ENCODE measurements at regions not wholly inside any gene's neighbourhood (a gene's known extent, or its start where the extent isn't known, plus 50 kb on each side); places are given as distances from the start of the nearest gene placed in this dataset.
A peak's percentile ranks its signal among the peaks of the same experiment; 100 is the strongest.

- no peak for ATAC-seq
- no peak for DNase-seq
- intact Hi-C loops (cut with micrococcal nuclease): no loop called here
Measured at GRCh38 chr2:200725596-200725995, 86.1 kb upstream of the BZW1 start.

- intact Hi-C loops (cut with micrococcal nuclease): no loop called here
- peak; percentile 82 for ATAC-seq
- DNase-seq: no peak
Measured at GRCh38 chr2:200728630-200729029, 83.1 kb upstream of the BZW1 start.

GRCh38 chr2:200730302-200730701 is 81.4 kb upstream of the BZW1 start:
- DNase-seq (no peak), ATAC-seq (no peak)
- intact Hi-C loops (cut with micrococcal nuclease): no loop called here

- no peak for ATAC-seq
- intact Hi-C loops (cut with micrococcal nuclease): no loop called here
- DNase-seq: no peak
Measured at GRCh38 chr2:200730960-200731359, 80.8 kb upstream of the BZW1 start.

- DNase-seq: no peak
Measured at GRCh38 chr2:200732866-200733265, 78.8 kb upstream of the BZW1 start.

GRCh38 chr2:200733713-200734198 is 78.0 kb upstream of the BZW1 start:
- ATAC-seq: no peak
- no peak for DNase-seq

More at GRCh38 chr2:200732866-200733265, 78.8 kb upstream of the BZW1 start:
- ATAC-seq: no peak
- intact Hi-C loops (cut with micrococcal nuclease): no loop called here

GRCh38 chr2:200735061-200735460 is 76.6 kb upstream of the BZW1 start:
- intact Hi-C loops (cut with micrococcal nuclease): no loop called here
- ATAC-seq (no peak), DNase-seq (no peak)

More at GRCh38 chr2:200733713-200734198, 78.0 kb upstream of the BZW1 start:
- intact Hi-C loops (cut with micrococcal nuclease): no loop called here

- DNase-seq (no peak), ATAC-seq (peak; percentile 17)
- intact Hi-C loops (cut with micrococcal nuclease): no loop called here
Measured at GRCh38 chr2:200736646-200737274, 75.0 kb upstream of the BZW1 start.

GRCh38 chr2:200737585-200737984 is 74.1 kb upstream of the BZW1 start:
- ATAC-seq (no peak), DNase-seq (no peak)
- intact Hi-C loops (cut with micrococcal nuclease): no loop called here

GRCh38 chr2:200738590-200738989 is 73.1 kb upstream of the BZW1 start:
- intact Hi-C loops (cut with micrococcal nuclease): no loop called here
- DNase-seq (no peak), ATAC-seq (no peak)

GRCh38 chr2:200740907-200741306 is 70.8 kb upstream of the BZW1 start:
- no peak for DNase-seq
- intact Hi-C loops (cut with micrococcal nuclease): no loop called here
- ATAC-seq: no peak

- intact Hi-C loops (cut with micrococcal nuclease): no loop called here
- DNase-seq (no peak), ATAC-seq (peak; percentile 18)
Measured at GRCh38 chr2:200741468-200742202, 70.1 kb upstream of the BZW1 start.

- intact Hi-C loops (cut with micrococcal nuclease): no loop called here
- peak; percentile 82 for DNase-seq
- peak; percentile 94 for ATAC-seq
Measured at GRCh38 chr2:200742426-200742825, 69.3 kb upstream of the BZW1 start.

- DNase-seq (no peak), ATAC-seq (no peak)
- intact Hi-C loops (cut with micrococcal nuclease): no loop called here
Measured at GRCh38 chr2:200743042-200743676, 68.6 kb upstream of the BZW1 start.

GRCh38 chr2:200744201-200744602 is 67.5 kb upstream of the BZW1 start:
- intact Hi-C loops (cut with micrococcal nuclease): no loop called here
- ATAC-seq: no peak
- no peak for DNase-seq

GRCh38 chr2:200746301-200746700 is 65.4 kb upstream of the BZW1 start:
- no peak for DNase-seq
- intact Hi-C loops (cut with micrococcal nuclease): no loop called here
- ATAC-seq: no peak

GRCh38 chr2:200747668-200748618 is 63.8 kb upstream of the BZW1 start:
- DNase-seq: no peak
- no peak for ATAC-seq
- intact Hi-C loops (cut with micrococcal nuclease): no loop called here

- intact Hi-C loops (cut with micrococcal nuclease): no loop called here
- ATAC-seq (no peak), DNase-seq (no peak)
Measured at GRCh38 chr2:200748779-200749178, 62.9 kb upstream of the BZW1 start.

GRCh38 chr2:200749631-200750322 is 61.9 kb upstream of the BZW1 start:
- ATAC-seq (no peak), DNase-seq (no peak)
- intact Hi-C loops (cut with micrococcal nuclease): no loop called here
